ENCODE measurements at regions not wholly inside any gene's neighbourhood (a gene's known extent, or its start where the extent isn't known, plus 50 kb on each side); places are given as distances from the start of the nearest gene placed in this dataset.

DNA sequence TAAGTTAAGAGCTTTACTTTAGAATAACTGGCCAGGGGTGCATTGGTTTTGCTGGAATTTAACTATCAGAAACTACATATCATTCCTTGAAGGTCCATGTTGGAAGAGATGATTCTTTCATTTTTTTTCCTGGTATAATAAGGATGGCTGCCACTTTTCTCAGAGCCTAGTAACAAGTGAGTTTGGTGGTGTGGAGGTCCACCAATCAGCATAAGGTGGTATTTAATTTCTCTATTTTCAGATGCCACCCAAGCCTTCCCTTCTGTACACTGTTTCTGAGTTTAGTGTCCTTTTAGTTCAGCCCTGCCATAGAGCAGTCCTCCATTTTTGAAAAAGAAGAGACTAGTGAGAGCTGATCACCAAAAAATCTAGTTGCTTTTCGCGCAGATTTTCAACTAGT lies 386.3 kb downstream of the USP25 start:
- Mint-ChIP-seq H3K36me3 (ENCODE audit: low read depth) (peaks cover 4% of the 10 kb centered on the region; the same call in 2 of the 3 replicates), H3K4me3 (no peak overlapping the region), H3K27me3 (ENCODE audit: insufficient read depth, low read depth, poor library complexity) (no peaks in the 10 kb centered on the region), H3K9me3 (peaks cover 9% of the 10 kb centered on the region; the same call in 1 of the 3 replicates), H3K27ac (no peak overlapping the region), H3K4me1 (peaks cover 10% of the 10 kb centered on the region; the same call in 2 of the 3 replicates)
- H3K79me2 ChIP-seq (replicated peaks; ENCODE audit: insufficient read depth) = no peaks in the 10 kb centered on the region
- TF ChIP-seq, protein P1, sequence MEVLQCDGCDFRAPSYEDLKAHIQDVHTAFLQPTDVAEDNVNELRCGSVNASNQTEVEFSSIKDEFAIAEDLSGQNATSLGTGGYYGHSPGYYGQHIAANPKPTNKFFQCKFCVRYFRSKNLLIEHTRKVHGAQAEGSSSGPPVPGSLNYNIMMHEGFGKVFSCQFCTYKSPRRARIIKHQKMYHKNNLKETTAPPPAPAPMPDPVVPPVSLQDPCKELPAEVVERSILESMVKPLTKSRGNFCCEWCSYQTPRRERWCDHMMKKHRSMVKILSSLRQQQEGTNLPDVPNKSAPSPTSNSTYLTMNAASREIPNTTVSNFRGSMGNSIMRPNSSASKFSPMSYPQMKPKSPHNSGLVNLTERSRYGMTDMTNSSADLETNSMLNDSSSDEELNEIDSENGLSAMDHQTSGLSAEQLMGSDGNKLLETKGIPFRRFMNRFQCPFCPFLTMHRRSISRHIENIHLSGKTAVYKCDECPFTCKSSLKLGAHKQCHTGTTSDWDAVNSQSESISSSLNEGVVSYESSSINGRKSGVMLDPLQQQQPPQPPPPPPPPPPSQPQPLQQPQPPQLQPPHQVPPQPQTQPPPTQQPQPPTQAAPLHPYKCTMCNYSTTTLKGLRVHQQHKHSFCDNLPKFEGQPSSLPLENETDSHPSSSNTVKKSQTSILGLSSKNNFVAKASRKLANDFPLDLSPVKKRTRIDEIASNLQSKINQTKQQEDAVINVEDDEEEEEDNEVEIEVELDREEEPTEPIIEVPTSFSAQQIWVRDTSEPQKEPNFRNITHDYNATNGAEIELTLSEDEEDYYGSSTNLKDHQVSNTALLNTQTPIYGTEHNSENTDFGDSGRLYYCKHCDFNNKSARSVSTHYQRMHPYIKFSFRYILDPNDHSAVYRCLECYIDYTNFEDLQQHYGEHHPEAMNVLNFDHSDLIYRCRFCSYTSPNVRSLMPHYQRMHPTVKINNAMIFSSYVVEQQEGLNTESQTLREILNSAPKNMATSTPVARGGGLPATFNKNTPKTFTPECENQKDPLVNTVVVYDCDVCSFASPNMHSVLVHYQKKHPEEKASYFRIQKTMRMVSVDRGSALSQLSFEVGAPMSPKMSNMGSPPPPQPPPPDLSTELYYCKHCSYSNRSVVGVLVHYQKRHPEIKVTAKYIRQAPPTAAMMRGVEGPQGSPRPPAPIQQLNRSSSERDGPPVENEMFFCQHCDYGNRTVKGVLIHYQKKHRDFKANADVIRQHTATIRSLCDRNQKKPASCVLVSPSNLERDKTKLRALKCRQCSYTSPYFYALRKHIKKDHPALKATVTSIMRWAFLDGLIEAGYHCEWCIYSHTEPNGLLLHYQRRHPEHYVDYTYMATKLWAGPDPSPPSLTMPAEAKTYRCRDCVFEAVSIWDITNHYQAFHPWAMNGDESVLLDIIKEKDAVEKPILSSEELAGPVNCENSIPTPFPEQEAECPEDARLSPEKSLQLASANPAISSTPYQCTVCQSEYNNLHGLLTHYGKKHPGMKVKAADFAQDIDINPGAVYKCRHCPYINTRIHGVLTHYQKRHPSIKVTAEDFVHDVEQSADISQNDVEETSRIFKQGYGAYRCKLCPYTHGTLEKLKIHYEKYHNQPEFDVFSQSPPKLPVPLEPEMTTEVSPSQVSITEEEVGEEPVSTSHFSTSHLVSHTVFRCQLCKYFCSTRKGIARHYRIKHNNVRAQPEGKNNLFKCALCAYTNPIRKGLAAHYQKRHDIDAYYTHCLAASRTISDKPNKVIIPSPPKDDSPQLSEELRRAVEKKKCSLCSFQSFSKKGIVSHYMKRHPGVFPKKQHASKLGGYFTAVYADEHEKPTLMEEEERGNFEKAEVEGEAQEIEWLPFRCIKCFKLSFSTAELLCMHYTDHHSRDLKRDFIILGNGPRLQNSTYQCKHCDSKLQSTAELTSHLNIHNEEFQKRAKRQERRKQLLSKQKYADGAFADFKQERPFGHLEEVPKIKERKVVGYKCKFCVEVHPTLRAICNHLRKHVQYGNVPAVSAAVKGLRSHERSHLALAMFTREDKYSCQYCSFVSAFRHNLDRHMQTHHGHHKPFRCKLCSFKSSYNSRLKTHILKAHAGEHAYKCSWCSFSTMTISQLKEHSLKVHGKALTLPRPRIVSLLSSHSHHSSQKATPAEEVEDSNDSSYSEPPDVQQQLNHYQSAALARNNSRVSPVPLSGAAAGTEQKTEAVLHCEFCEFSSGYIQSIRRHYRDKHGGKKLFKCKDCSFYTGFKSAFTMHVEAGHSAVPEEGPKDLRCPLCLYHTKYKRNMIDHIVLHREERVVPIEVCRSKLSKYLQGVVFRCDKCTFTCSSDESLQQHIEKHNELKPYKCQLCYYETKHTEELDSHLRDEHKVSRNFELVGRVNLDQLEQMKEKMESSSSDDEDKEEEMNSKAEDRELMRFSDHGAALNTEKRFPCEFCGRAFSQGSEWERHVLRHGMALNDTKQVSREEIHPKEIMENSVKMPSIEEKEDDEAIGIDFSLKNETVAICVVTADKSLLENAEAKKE (CRISPR knock-in tag; IDR thresholded peaks at IDR 0.05) = no peak
- no peak for TF ChIP-seq ZNF331 (CRISPR knock-in tag; IDR thresholded peaks at IDR 0.05; ENCODE audit: low read depth)
- no peak for TF ChIP-seq ZNF114 (CRISPR knock-in tag; IDR thresholded peaks at IDR 0.05)
- no peak for TF ChIP-seq POLR2AphosphoS5 (IDR thresholded peaks at IDR 0.05; ENCODE audit: low read depth)
- TF ChIP-seq, protein P2, sequence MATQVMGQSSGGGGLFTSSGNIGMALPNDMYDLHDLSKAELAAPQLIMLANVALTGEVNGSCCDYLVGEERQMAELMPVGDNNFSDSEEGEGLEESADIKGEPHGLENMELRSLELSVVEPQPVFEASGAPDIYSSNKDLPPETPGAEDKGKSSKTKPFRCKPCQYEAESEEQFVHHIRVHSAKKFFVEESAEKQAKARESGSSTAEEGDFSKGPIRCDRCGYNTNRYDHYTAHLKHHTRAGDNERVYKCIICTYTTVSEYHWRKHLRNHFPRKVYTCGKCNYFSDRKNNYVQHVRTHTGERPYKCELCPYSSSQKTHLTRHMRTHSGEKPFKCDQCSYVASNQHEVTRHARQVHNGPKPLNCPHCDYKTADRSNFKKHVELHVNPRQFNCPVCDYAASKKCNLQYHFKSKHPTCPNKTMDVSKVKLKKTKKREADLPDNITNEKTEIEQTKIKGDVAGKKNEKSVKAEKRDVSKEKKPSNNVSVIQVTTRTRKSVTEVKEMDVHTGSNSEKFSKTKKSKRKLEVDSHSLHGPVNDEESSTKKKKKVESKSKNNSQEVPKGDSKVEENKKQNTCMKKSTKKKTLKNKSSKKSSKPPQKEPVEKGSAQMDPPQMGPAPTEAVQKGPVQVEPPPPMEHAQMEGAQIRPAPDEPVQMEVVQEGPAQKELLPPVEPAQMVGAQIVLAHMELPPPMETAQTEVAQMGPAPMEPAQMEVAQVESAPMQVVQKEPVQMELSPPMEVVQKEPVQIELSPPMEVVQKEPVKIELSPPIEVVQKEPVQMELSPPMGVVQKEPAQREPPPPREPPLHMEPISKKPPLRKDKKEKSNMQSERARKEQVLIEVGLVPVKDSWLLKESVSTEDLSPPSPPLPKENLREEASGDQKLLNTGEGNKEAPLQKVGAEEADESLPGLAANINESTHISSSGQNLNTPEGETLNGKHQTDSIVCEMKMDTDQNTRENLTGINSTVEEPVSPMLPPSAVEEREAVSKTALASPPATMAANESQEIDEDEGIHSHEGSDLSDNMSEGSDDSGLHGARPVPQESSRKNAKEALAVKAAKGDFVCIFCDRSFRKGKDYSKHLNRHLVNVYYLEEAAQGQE (IDR thresholded peaks at IDR 0.05; ENCODE audit: unreplicated experiment) = no peak
- no peak for TF ChIP-seq NANOG (IDR thresholded peaks at IDR 0.05; ENCODE audit: borderline replicate concordance)
- TF ChIP-seq STAT1 (IDR thresholded peaks at IDR 0.05; ENCODE audit: unreplicated experiment) = no peak
- H3F3A ChIP-seq (replicated peaks; ENCODE audit: low read depth) = no peaks in the 10 kb centered on the region
- H3K9me2 ChIP-seq (ENCODE audit: insufficient read depth) = no peaks in the 10 kb centered on the region
- DNase-seq (ENCODE audit: low spot score) = no peak
- no peak overlapping the region for H3K4me2 ChIP-seq
- H3K4me1 ChIP-seq (ENCODE audit: insufficient read depth) = no peaks in the 10 kb centered on the region
- no peak overlapping the region for H2AFZ ChIP-seq
- H3K27me3 ChIP-seq (ENCODE audit: insufficient read depth) = no peaks in the 10 kb centered on the region
- ATAC-seq = no peak
- no peaks in the 10 kb centered on the region for H3K36me3 ChIP-seq (ENCODE audit: insufficient read depth)
- H3K4me3 ChIP-seq = no peak overlapping the region
- no peaks in the 10 kb centered on the region for H4K20me1 ChIP-seq (replicated peaks; ENCODE audit: insufficient read depth)
- H3K27ac ChIP-seq (ENCODE audit: low read depth) = no peak overlapping the region

Measured in GM23338 (cell line).